Stimulated activated CD4-positive, alpha-beta T cell treated with anti-CD3 and anti-CD28 coated beads, Interleukin-15, amount 100 ng/mL, for 1 hour (primary cell): ENCODE measurements at regions not wholly inside any gene's neighbourhood (a gene's known extent, or its start where the extent isn't known, plus 50 kb on each side); places are given as distances from the start of the nearest gene placed in this dataset.

Experiments
- DNase-seq, 2 donors: peaks; one replicate each; pipeline ENCODE4 v3.0.0-alpha.2; 2020; ENCODE audit warnings: low read depth in 1 of 2, low spot score in 1 of 2

- no peak for DNase-seq
Measured at GRCh38 chr11:111444040-111444439, 65.0 kb upstream of the POU2AF1 start.

GRCh38 chr11:111443640-111444039 is 64.6 kb upstream of the POU2AF1 start:
- no peak for DNase-seq

- no peak for DNase-seq
Measured at GRCh38 chr11:111443032-111443431, 64.0 kb upstream of the POU2AF1 start.

DNA sequence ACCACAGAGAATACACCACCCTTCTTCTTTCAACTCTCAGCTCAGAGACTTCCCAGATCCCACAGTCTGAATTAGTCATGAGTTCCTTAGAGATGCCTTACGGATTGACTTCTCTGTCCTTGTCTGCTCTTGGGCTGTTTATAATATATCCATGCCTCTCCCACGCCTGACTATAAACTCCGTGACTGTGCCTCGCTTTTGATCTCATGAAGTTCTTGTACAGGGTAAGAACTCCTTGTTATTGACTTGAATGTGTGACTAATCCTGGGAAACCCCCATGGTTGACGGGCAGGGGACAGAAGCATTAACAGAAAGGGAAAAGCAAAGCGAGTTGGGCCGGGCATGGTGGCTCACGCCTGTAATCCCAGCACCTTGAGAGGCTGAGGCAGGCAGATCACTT is 62.4 kb upstream of the POU2AF1 start:
- no peak for DNase-seq

- no peak for DNase-seq
Measured at GRCh38 chr11:111440416-111441205, 61.5 kb upstream of the POU2AF1 start.

- no peak for DNase-seq
Measured at GRCh38 chr11:111439901-111440300, 60.8 kb upstream of the POU2AF1 start.

- no peak for DNase-seq
Measured at GRCh38 chr11:111438846-111439520, 59.9 kb upstream of the POU2AF1 start.

GRCh38 chr11:111438168-111438567 is 59.1 kb upstream of the POU2AF1 start:
- no peak for DNase-seq

DNA sequence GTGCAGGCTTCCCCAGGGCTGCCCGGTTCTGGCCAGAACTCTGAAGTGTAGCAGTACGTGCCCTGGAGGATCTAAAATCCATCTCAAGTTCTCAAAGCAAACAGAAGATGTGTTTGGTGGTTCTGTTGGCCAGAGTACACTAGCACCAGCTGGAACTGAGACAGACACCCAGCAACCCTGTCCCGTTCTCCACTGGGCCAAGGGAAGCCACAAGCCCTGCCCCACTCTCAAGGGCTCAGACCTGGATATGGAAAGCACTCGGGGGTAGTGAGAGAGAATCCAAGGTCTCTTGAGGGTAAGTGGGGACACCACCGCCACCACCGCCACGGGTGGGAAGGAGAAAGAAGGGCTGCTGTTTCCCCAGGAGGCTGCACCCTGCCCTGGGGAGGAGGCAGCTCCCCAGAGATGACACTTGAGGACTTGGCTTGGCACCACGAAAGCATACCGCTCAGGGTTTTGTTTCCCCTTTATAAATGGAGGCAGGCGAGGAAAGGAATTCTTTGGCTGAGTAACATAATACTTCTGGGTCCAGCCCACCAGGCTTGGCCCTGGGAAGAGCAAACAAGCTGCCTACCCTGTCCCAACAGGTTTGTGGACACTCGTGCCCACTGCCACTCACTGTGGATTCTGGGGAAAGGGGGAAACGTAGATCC is 56.1 kb upstream of the POU2AF1 start:
- DNase-seq, result no peak

DNA sequence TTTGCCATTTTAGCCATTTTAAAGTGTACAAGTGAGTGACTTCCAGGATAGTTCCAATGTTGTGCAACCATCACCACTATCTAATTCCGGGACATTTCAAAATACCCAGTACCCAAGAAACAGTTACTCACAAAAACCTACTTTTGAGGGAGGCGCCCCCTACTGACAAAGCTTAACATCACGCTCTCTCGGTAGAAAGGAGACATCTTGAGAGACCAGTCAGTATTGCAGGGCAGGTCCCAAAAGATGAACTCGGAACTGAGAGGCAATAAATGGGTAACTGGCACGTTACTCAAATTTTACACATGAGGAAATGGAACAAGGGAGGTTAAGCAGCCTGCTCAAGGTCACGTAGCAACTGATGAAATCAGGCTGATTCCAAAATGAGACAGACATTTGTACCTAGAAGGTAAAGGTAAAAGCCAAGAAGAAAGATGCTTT is 50.0 kb upstream of the POU2AF1 start:
- DNase-seq, result peak in 1 of 2 donors; percentile 31
